CD4-positive, alpha-beta T cell treated with Interleukin-12 subunit alpha and Interleukin-12 subunit beta, for 1 hour (primary cell): ENCODE measurements at regions not wholly inside any gene's neighbourhood (a gene's known extent, or its start where the extent isn't known, plus 50 kb on each side); places are given as distances from the start of the nearest gene placed in this dataset.
"Not testable (repeated sequence)": the region's sequence is repeated elsewhere in the genome, so short reads cannot be mapped to it uniquely, and the experiment has no call there.

Experiments
- DNase-seq: peaks from one replicate; pipeline ENCODE4 v3.0.0-alpha.2; 2020

DNA sequence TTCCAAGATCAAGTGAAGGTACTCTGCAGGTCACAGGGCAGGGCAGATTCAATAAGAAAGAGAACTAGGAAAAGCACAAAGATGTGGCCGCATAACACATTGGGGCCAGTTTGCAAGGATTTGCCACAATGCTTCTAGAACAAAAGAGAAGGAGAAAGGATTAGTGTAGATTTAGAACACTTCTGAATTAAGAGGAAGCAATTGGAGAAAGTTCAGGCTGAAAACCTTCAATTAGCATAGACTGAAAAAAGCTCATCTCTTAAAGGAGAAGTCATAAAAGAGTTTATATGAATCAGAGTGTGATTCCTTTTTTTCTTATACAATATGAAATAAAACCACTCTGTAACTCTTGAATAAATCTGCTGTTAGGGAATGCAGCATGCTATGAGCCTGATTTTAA lies 215.6 kb upstream of the FAT1 start:
- no peak for DNase-seq

GRCh38 chr4:186939766-186940165 lies 216.1 kb upstream of the FAT1 start:
- no peak for DNase-seq

DNA sequence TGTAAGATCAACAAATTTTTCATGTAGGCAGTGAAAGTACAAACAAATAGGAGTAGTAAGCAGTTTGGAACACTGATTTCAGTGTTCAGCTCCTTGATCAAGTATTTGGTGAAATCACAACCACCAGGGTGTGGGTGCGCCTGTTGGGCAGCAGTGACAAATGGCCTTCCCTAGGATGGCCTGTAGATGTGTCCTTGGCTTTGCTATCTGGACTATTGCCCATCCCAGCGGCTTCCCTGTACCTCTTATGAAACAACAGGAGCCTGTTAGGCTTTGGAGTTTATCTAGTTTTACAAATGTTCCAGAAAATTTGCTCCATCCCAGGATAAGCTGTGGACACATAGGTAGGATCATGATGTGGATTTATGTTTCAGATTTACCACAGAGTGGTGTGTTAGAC lies 216.8 kb upstream of the FAT1 start:
- no peak for DNase-seq

DNA sequence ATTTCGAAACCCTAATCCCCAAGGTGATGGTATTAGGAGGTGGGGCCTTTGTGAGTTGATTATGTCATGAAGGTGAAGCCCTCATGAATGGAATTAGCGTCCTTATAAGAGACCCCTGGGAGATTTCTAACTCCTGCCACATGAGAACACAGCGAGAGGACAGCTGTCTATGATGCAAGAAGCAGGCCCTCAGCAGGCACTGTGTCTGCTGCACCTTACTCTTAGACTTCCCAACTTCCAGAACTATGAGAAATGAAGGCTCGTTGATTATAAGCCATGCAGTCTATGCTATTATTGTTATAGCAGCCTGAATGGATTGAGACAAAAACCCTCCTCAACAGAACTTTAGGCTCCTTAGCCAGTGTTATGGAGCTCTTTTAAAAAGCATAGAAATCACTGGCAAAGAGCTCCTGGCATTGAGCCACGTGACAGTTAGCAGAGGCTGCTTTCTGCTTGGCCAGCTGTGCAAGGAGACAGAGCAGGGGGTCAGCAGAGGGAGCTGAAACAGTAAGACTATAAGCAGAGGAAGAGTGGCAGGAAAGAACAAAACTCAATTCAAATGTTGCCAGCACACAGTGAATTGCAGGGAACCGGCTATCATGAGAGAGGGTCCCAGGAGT lies 219.2 kb upstream of the FAT1 start:
- no peak for DNase-seq

DNA sequence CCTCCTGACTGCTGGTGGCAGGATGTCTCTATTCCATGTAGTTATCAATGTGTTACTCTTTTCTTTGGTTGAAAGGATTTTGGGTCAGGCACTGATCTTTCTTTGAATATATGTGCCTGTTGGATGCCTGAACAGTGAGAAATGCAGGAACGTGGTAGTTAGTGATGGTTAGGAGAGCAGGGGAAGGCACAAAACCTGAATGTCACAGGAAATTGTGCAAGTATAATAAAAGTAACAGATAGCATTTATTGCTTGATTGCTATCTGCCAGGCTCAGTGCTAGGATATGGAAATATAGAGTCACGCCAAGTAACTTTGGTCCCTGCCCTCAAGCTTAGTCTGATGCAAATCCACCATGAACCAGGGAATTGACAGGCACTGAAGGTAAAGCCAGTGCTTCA lies 219.8 kb upstream of the FAT1 start:
- no peak for DNase-seq

GRCh38 chr4:186946136-186946535 lies 222.5 kb upstream of the FAT1 start:
- no peak for DNase-seq

DNA sequence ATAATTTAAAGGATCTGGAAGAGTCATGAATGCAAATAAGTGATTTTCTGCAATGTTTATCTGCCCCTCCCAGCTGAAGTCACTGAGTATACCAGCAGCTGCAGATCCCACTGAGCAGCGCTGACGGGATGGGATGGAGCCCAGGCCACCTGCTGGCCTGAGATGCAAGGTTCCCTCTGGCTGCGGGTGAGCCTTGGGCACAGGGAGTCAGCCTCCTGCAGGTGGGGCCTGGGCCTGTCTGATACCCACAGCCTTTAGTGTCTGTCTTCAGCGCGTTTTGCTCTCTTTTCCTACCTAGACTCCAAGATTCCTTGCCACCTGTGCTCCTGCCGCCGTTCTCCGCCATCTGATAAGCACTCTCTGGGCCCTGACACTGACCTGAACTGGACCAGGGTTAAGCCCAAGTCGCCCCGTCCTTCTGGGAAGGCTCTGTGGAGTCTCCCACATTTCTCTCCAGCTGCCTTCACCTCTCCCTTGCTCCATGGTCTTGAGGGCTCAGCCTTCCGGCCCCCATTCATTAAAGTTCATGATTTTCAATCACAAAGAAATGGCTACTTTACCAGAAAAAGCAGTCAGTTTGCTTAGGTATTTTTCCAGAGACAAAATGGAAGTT lies 223.1 kb upstream of the FAT1 start:
- DNase-seq: no peak

- no peak for DNase-seq
These were observed 224.9 kb upstream of the FAT1 start for GRCh38 chr4:186948361-186949242.

- no peak for DNase-seq
These were observed 226.2 kb upstream of the FAT1 start for GRCh38 chr4:186949847-186950246.

GRCh38 chr4:186952709-186953108 lies 229.1 kb upstream of the FAT1 start:
- DNase-seq: no peak

DNA sequence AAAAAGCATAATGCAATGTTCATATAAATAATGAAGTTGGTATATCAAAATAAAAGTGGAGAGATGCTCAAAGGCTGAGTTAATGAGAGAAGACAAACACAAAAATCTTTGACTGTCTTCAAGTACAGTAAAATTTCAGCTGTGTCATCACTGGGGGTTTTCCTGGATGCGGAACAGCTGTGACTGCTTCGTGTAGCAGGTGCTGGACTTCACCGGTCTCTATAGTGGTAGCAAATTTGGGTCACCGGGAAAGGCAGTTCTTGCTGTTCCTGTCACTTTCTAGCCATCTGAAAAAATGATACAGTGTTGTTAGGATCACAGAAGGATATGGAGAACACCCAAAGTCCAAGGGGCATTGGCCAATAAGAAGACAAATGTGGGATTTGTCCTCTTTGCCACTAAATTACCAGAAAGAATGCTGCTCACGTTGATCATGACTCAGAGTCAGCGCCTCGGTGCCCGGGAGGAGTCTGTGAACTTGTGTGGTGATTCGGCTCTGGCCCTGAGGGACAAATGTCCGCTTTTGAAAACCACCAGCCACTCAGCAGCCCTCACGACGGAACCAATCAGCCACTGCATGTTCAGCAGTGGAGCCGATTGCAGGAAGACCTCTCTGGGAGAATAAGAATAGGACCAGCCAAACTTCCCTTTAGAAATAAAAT lies 230.1 kb upstream of the FAT1 start:
- DNase-seq: no peak

GRCh38 chr4:186954509-186954908 lies 230.9 kb upstream of the FAT1 start:
- no peak for DNase-seq

GRCh38 chr4:186954956-186955355 lies 231.3 kb upstream of the FAT1 start:
- no peak for DNase-seq

- no peak for DNase-seq
These were observed 234.4 kb upstream of the FAT1 start for GRCh38 chr4:186957952-186958555.

DNA sequence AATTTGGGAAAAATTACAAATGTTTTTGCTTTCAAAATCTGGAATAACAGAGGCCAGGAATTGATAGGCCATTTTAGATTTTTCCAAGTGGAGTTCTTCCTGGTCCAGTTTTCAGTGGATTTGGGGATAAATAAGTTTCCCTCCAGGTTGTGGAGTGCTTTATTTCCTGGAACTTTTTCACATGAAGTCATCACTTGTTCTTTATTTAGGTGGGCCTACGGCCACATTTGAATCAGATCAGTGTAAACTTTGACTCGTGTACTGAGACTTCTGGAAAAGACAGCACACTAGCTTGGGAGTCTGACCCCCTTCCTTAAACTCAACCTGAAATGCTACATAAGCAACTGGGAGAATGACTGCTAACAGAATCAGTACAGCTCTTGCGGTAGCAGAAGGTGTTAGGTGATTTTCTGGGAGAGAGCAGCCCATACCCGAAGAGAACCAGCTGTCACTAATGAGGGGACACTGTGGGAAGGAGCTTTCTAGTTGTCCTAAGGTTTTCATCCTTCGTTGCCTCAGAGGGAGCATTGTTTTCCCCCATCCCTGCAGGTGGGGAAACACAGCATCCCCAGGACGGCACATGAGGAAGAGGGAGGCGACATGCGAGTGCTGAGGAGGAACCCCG lies 235.2 kb upstream of the FAT1 start:
- DNase-seq: no peak

DNA sequence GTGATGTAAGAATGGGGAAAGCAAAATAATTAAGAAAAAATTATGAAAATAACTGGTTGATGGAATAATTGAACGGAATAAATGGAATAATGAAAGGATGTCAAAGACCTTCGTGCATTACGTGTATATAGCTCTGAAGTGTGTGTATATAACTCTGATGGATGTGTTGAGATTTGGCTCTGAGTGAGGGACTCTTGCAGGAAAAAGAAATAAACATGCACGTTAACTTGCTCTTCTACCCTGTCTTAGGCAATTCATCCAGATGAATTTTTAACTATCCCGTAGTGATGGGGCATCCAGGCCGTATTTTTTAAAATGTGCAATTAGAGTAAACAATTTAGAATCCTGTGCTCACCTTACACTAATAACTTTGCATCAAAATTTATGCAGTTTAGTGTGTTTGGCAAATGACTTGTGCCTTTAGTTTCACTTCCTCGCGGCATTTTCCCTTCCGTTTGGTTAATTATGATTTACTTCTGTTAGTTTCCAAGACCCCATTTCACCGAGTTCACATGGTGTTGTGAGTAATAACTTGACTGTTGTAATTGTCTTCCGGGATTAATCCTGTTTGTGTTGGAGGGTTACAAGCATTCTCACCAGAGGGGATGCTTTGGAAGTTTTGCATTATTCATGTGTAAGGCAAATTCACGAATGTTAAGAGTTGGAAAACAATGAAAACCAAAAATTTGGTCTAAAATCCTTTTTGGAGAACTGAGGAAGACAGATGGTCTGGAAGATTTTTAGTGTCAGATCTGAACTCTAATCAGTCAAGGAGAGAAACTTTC lies 256.5 kb upstream of the FAT1 start:
- DNase-seq: no peak

- no peak for DNase-seq
These were observed 257.5 kb upstream of the FAT1 start for GRCh38 chr4:186981161-186981560.

- no peak for DNase-seq
These were observed 258.5 kb upstream of the FAT1 start for GRCh38 chr4:186982160-186982559.

GRCh38 chr4:186984105-186984644 lies 260.5 kb upstream of the FAT1 start:
- DNase-seq: no peak

DNA sequence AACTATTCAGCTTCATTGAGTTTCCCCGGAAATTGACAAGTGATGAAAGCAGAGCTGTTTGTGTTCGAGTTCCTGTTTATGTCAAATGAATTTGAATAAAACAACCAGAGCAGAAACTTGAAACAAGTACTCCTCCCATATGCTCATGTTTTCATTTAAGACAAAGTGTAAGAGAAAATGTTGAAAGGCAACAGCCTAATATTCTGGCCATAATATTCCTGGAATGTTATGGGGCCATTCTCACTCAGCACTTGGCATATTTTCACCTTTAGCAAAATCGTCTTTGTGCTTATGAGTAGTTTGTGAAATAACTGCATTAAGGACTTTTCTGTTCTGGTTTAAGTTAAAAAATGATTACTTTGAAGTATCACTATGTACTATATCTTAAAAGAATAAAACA lies 276.0 kb upstream of the FAT1 start:
- no peak for DNase-seq

DNA sequence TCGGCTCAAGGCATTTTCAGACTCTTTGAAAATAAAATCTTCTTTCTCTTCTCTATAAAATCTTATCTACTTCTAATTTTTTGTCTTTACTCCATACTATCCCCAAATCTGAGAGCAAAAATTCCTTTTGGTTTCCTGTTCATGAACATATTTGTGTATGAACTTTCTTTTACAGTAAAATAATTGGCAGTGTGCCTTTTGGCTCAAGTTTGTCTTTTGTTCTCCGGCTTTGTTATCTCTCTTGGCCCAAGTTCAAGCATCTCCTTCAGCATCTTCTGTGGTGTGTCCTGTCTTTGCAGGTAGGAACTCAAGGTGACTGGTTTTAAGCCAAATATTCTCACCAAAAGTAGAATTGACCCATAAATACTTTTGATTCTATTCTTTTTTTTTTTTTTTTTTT lies 276.6 kb upstream of the FAT1 start:
- DNase-seq: no peak

DNA sequence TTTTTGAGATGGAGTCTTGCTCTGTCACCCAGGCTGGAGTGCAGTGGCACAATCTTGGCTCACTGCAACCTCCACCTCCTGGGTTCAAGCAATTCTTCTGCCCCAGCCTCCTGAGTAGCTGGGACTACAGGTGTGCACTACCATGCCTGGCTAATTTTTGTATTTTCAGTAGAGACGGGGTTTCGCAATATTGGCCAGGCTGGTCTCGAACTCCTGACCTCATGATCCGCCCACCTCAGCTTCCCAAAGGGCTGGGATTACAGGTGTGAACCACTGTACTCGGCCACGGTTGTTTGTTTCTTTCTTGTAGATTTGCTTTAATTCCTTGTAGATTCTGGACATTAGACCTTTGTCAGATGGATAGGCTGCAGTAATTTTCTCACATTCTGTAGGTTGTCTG lies 278.5 kb upstream of the FAT1 start:
- DNase-seq: not testable (repeated sequence)
